PC-9 (cell line): ENCODE measurements at regions not wholly inside any gene's neighbourhood (a gene's known extent, or its start where the extent isn't known, plus 50 kb on each side); places are given as distances from the start of the nearest gene placed in this dataset.

Source experiments
- BruUV-seq: library from RNA; stranded (reverse); fragments of 400-500 nt; replicated peaks from 2 replicates; lab custom pipeline; 2021; lab: Mats Ljungman, UMichigan
- CTCF ChIA-PET: fragments of 300-600 bp; sonication (Branson Sonifier 250); formaldehyde crosslinking; loops from one replicate; lab custom pipeline; 2022; ENCODE audit warnings: antibody characterized with exemption; lab: Charles Lee
- POLR2A ChIA-PET: fragments of 300-600 bp; sonication (Branson Sonifier 250); formaldehyde crosslinking; loops from one replicate; lab custom pipeline; 2022; ENCODE audit warnings: antibody characterized with exemption; ENCODE audit not compliant: unreplicated experiment; lab: Charles Lee
- DNase-seq, 2 experiments: peaks; one replicate each; pipeline versions ENCODE4 v3.0.0 to v3.0.0-alpha.2; 2015 to 2022; ENCODE audit warnings: mixed read lengths in 1 of 2
- H2AFZ ChIP-seq: fragments of 200-600 bp; sonication (generic); 2 replicates; pipeline ENCODE4 v1.8.1; 2017; ENCODE audit warnings: antibody characterized with exemption
- H3F3A ChIP-seq: fragments of 200-600 bp; sonication (generic); 2 replicates; pipeline ENCODE4 v1.8.1; 2017; ENCODE audit warnings: antibody characterized with exemption, mild to moderate bottlenecking, low read depth; ENCODE audit not compliant: insufficient read depth
- H3K27ac ChIP-seq: fragments of 200-600 bp; sonication (generic); 2 replicates; pipeline ENCODE4 v1.6.1; 2016; ENCODE audit warnings: mixed run types
- H3K27me3 ChIP-seq: fragments of 200-600 bp; sonication (generic); 2 replicates; pipeline ENCODE4 v1.6.1; 2016; ENCODE audit warnings: low read depth, mixed run types; ENCODE audit not compliant: insufficient read depth
- H3K36me3 ChIP-seq: fragments of 200-600 bp; sonication (generic); 2 replicates; pipeline ENCODE4 v1.6.1; 2016; ENCODE audit warnings: low read depth, mixed run types
- H3K4me1 ChIP-seq: fragments of 200-600 bp; sonication (generic); replicated peaks from 2 replicates; pipeline ENCODE4 v1.6.1; 2016; ENCODE audit warnings: mixed run types; ENCODE audit not compliant: insufficient read depth
- H3K4me2 ChIP-seq: fragments of 200-600 bp; sonication (generic); 2 replicates; pipeline ENCODE4 v1.6.1; 2017; ENCODE audit warnings: mixed run types
- H3K4me3 ChIP-seq: fragments of 200-600 bp; sonication (generic); 2 replicates; pipeline ENCODE4 v1.6.1; 2016; ENCODE audit warnings: mixed run types
- H3K79me2 ChIP-seq: fragments of 200-600 bp; sonication (generic); 2 replicates; pipeline ENCODE4 v1.6.1; 2017; ENCODE audit warnings: low read depth, mixed run types
- H3K9me2 ChIP-seq: fragments of 200-600 bp; sonication (generic); 2 replicates; pipeline ENCODE4 v1.8.1; 2017; ENCODE audit warnings: mild to moderate bottlenecking; ENCODE audit not compliant: insufficient read depth
- H3K9me3 ChIP-seq: fragments of 200-600 bp; sonication (generic); 2 replicates; pipeline ENCODE4 v1.8.1; 2016; ENCODE audit warnings: low read depth; ENCODE audit not compliant: insufficient read depth
- H4K20me1 ChIP-seq: fragments of 200-600 bp; sonication (generic); 2 replicates; pipeline ENCODE4 v1.8.1; 2017; ENCODE audit not compliant: insufficient read depth
- CTCF ChIP-seq: fragments of 200-600 bp; sonication (generic); conservative IDR thresholded peaks from 2 replicates; pipeline ENCODE4 v1.6.1; 2017; ENCODE audit warnings: mixed run types, antibody characterized with exemption, mild to moderate bottlenecking, moderate library complexity
- EZH2 ChIP-seq: fragments of 200-600 bp; sonication (generic); IDR thresholded peaks from 2 replicates; pipeline ENCODE4 v1.8.0; 2017; ENCODE audit warnings: antibody characterized with exemption, low read depth
- intact Hi-C: fragments of 100-400 bp; cut with micrococcal nuclease; formaldehyde crosslinking; loops from one replicate; pipeline ENCODE4 v1.10.0; 2022; ENCODE audit not compliant: unreplicated experiment

- Histone ChIP-seq H3K79me2 (no peaks in the 10 kb centered on the region), H3F3A (no peaks in the 10 kb centered on the region), H3K9me3 (no peaks in the 10 kb centered on the region), H3K36me3 (no peaks in the 10 kb centered on the region), H3K27ac (no peak overlapping the region), H3K4me2 (no peak overlapping the region), H3K27me3 (no peaks in the 10 kb centered on the region), H3K4me1 (no peaks in the 10 kb centered on the region), H2AFZ (no peak overlapping the region), H3K9me2 (no peaks in the 10 kb centered on the region), H3K4me3 (no peak overlapping the region), H4K20me1 (no peaks in the 10 kb centered on the region)
- DNase-seq, result no peak
- ChIA-PET CTCF (no interaction called here), POLR2A (no interaction called here)
- TF ChIP-seq EZH2, result no peak
- TF ChIP-seq CTCF, result no peak
- no TSS peak for BruUV-seq
- intact Hi-C loops, result no loop called here
Measured at GRCh38 chr16:13342675-13343074, 441.3 kb downstream of the SHISA9 start.

DNA sequence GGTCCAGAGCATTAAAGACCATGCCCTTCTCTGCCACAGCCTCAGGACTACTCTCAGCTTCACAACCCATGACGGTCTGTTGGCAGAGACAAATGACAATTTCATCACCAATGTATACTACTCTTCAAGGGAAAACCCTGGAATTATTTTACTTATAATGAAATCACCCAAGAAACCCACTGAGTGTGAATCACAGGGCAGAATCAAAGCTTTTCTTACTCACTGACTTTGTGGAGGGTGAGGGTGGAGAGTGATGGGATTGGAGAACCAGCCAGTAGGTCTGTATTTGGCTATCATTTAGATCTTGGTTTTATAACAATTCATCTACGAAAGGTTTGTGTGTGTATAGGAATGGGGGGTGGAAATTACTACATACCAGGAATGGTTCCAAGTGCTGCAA is 442.6 kb downstream of the SHISA9 start:
- Histone ChIP-seq H3K4me1 (no peaks in the 10 kb centered on the region), H3K9me2 (no peaks in the 10 kb centered on the region), H3F3A (no peaks in the 10 kb centered on the region), H3K4me3 (no peak overlapping the region), H3K4me2 (no peak overlapping the region), H3K27ac (no peak overlapping the region), H3K36me3 (no peaks in the 10 kb centered on the region), H3K9me3 (no peaks in the 10 kb centered on the region), H4K20me1 (no peaks in the 10 kb centered on the region), H3K27me3 (no peaks in the 10 kb centered on the region), H2AFZ (no peak overlapping the region), H3K79me2 (no peaks in the 10 kb centered on the region)
- intact Hi-C loops, result no loop called here
- ChIA-PET CTCF (no interaction called here), POLR2A (no interaction called here)
- TF ChIP-seq EZH2 (no peak), CTCF (no peak)
- no TSS peak for BruUV-seq
- no peak for DNase-seq

DNA sequence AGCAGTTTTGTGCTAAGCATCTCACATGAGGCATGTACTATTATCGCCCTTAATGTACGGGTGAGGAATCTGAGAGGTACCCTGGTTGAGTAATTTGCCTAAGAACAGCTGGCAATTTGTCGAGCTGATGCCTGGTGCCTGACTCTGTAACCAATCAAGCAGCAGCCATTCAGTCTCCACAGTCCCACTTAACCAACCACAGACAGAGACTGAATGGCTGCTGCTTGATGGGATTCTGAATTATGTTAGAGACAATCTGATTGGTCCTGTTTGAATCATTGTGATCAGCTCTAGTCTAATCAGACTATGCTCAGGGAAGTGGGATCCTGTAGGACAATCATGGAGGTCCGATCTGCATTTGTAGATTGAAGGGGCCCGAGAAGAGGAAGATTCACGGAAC is 447.0 kb downstream of the SHISA9 start:
- TF ChIP-seq CTCF (no peak), EZH2 (no peak)
- Histone ChIP-seq H3K9me3 (no peaks in the 10 kb centered on the region), H3K9me2 (no peaks in the 10 kb centered on the region; the same call in 1 of the 2 replicates), H3K4me3 (no peak overlapping the region), H3K27me3 (no peaks in the 10 kb centered on the region), H3K4me1 (no peaks in the 10 kb centered on the region), H3K36me3 (no peaks in the 10 kb centered on the region), H3F3A (no peaks in the 10 kb centered on the region), H2AFZ (no peak overlapping the region), H4K20me1 (no peaks in the 10 kb centered on the region), H3K4me2 (no peak overlapping the region), H3K27ac (no peak overlapping the region), H3K79me2 (no peaks in the 10 kb centered on the region)
- ChIA-PET CTCF (no interaction called here), POLR2A (no interaction called here)
- no TSS peak for BruUV-seq
- intact Hi-C loops, result no loop called here
- DNase-seq, result no peak
